MM.1S (cell line): ENCODE measurements at regions not wholly inside any gene's neighbourhood (a gene's known extent, or its start where the extent isn't known, plus 50 kb on each side); places are given as distances from the start of the nearest gene placed in this dataset.

Source experiments
- CTCF ChIP-seq: fragments of 300-600 bp; sonication (generic); IDR thresholded peaks from 2 replicates; pipeline ENCODE4 v1.5.1; 2016; ENCODE audit warnings: antibody characterized with exemption, low read length, mixed read lengths
- EZH2 ChIP-seq: fragments of 300-600 bp; sonication (generic); optimal IDR thresholded peaks from 2 replicates; pipeline ENCODE3; 2017; ENCODE audit warnings: low read depth, mild to moderate bottlenecking, antibody characterized with exemption, low read length, mixed read lengths
- EZH2phosphoT487 ChIP-seq: fragments of 300-600 bp; sonication (generic); IDR thresholded peaks from 2 replicates; pipeline ENCODE4 v1.6.1; 2018; ENCODE audit warnings: antibody characterized with exemption, low read length

GRCh38 chr17:77045441-77046041, 95.2 kb upstream of the SEC14L1 start:
- TF ChIP-seq CTCF (no peak), EZH2 (no peak), EZH2phosphoT487 (no peak)
